IMR-90 (cell line): ENCODE measurements at regions not wholly inside any gene's neighbourhood (a gene's known extent, or its start where the extent isn't known, plus 50 kb on each side); places are given as distances from the start of the nearest gene placed in this dataset.
A peak's percentile ranks its signal among the peaks of the same experiment; 100 is the strongest.

Experiments used
- ATAC-seq: fragments of 200-7000 bp; cut with Tn5 transposase; 2 replicates; pipeline ENCODE4 v1.9.1; 2020; ENCODE audit warnings: low read depth, mild to moderate bottlenecking, moderate library complexity
- BruUV-seq: library from RNA; stranded (reverse); fragments of 400-500 nt; replicated peaks from 2 replicates; lab custom pipeline; 2021; lab: Mats Ljungman, UMichigan
- CTCF ChIA-PET: fragments of 300-600 bp; formaldehyde crosslinking; extraction: SDS; loops from one replicate; lab custom pipeline; 2021; ENCODE audit warnings: antibody characterized with exemption; lab: Yijun Ruan, JAX
- POLR2A ChIA-PET: fragments of 300-600 bp; sonication (Branson Sonifier 250); formaldehyde crosslinking; loops from one replicate; lab custom pipeline; 2022; ENCODE audit warnings: antibody characterized with exemption; ENCODE audit not compliant: unreplicated experiment; lab: Charles Lee
- DNase-seq: peaks from one replicate; pipeline ENCODE4 v3.0.0; 2013
- H2AFZ ChIP-seq: replicated peaks from 2 replicates; pipeline ENCODE3; 2013; ENCODE audit warnings: low read length, mild to moderate bottlenecking; ENCODE audit not compliant: poor library complexity
- H2AK5ac ChIP-seq: 2 replicates; pipeline ENCODE4 v1.6.1; 2013; ENCODE audit warnings: low read depth, low read length, inconsistent platforms
- H2AK9ac ChIP-seq: replicated peaks from 2 replicates; pipeline ENCODE3; 2013; ENCODE audit warnings: mild to moderate bottlenecking, low read depth, low read length, moderate library complexity; ENCODE audit not compliant: poor library complexity
- H2BK120ac ChIP-seq: 2 replicates; pipeline ENCODE4 v1.6.1; 2013; ENCODE audit warnings: low read depth, low read length, inconsistent platforms
- H2BK15ac ChIP-seq: 3 replicates; pipeline ENCODE4 v1.6.1; 2013; ENCODE audit warnings: low read depth, low read length, inconsistent platforms
- H2BK20ac ChIP-seq: 2 replicates; pipeline ENCODE4 v1.6.1; 2013; ENCODE audit warnings: low read depth, mild to moderate bottlenecking, inconsistent platforms, low read length, moderate library complexity
- H2BK5ac ChIP-seq: 2 replicates; pipeline ENCODE4 v1.6.1; 2013; ENCODE audit warnings: mild to moderate bottlenecking, low read depth, low read length, inconsistent platforms; ENCODE audit not compliant: poor library complexity, severe bottlenecking
- H3K14ac ChIP-seq: replicated peaks from 2 replicates; pipeline ENCODE4 v1.6.1; 2013; ENCODE audit warnings: low read depth, low read length, inconsistent platforms
- H3K18ac ChIP-seq: 2 replicates; pipeline ENCODE4 v1.6.1; 2013; ENCODE audit warnings: low read depth, low read length, control low read depth
- H3K23ac ChIP-seq: 2 replicates; pipeline ENCODE4 v1.6.1; 2013; ENCODE audit warnings: low read depth, low read length, inconsistent platforms
- H3K27ac ChIP-seq: 2 replicates; pipeline ENCODE4 v1.5.1; 2013; ENCODE audit warnings: mild to moderate bottlenecking, control low read depth, low read length; ENCODE audit not compliant: insufficient read depth
- H3K27me3 ChIP-seq: 2 replicates; pipeline ENCODE4 v1.6.1; 2013; ENCODE audit warnings: low read length; ENCODE audit not compliant: control insufficient read depth, insufficient read depth
- H3K36me3 ChIP-seq: 2 replicates; pipeline ENCODE4 v1.6.1; 2013; ENCODE audit warnings: low read length, mixed read lengths; ENCODE audit not compliant: control insufficient read depth, insufficient read depth
- H3K4ac ChIP-seq: 2 replicates; pipeline ENCODE4 v1.6.1; 2013; ENCODE audit warnings: low read depth, low read length, inconsistent platforms
- H3K4me1 ChIP-seq: 2 replicates; pipeline ENCODE4 v1.6.1; 2013; ENCODE audit warnings: low read length, mixed read lengths; ENCODE audit not compliant: control insufficient read depth, insufficient read depth
- H3K4me2 ChIP-seq: 2 replicates; pipeline ENCODE4 v1.6.1; 2013; ENCODE audit warnings: low read depth, mild to moderate bottlenecking, control low read depth, low read length, moderate library complexity
- H3K4me3 ChIP-seq: 2 replicates; pipeline ENCODE4 v1.5.1; 2013; ENCODE audit warnings: low read depth, mild to moderate bottlenecking, control low read depth, low read length, moderate library complexity; ENCODE audit not compliant: insufficient read depth
- H3K56ac ChIP-seq: 2 replicates; pipeline ENCODE4 v1.6.1; 2013; ENCODE audit warnings: low read length, inconsistent platforms; ENCODE audit not compliant: insufficient read depth; ENCODE audit errors: extremely low read depth
- H3K79me1 ChIP-seq, 2 experiments: 2 replicates each; pipeline ENCODE4 v1.6.1; 2013; ENCODE audit warnings: low read length in 2 of 2, inconsistent platforms in 1 of 2, low read depth in 1 of 2
- H3K9ac ChIP-seq: 2 replicates; pipeline ENCODE4 v1.6.1; 2013; ENCODE audit warnings: low read depth, low read length, control low read depth
- H3K9me1 ChIP-seq: 2 replicates; pipeline ENCODE4 v1.6.1; 2013; ENCODE audit warnings: low read length, inconsistent platforms; ENCODE audit not compliant: insufficient read depth
- H3K9me3 ChIP-seq: 2 replicates; pipeline ENCODE4 v1.6.1; 2013; ENCODE audit warnings: low read length; ENCODE audit not compliant: control insufficient read depth, insufficient read depth
- H4K20me1 ChIP-seq: 2 replicates; pipeline ENCODE4 v1.6.1; 2013; ENCODE audit warnings: low read length, inconsistent platforms; ENCODE audit not compliant: insufficient read depth
- H4K5ac ChIP-seq: 2 replicates; pipeline ENCODE4 v1.6.1; 2013; ENCODE audit warnings: mild to moderate bottlenecking, low read depth, low read length, control low read depth
- H4K8ac ChIP-seq, 2 experiments: 2 replicates each; pipeline ENCODE4 v1.6.1; 2013; ENCODE audit warnings: low read depth in 2 of 2, low read length in 2 of 2, control low read depth in 1 of 2, inconsistent platforms in 1 of 2
- H4K91ac ChIP-seq: 2 replicates; pipeline ENCODE4 v1.6.1; 2013; ENCODE audit warnings: low read depth, low read length, inconsistent platforms; ENCODE audit not compliant: insufficient read depth
- BHLHE40 ChIP-seq: fragments of 150-350 bp; IDR thresholded peaks from 2 replicates; pipeline ENCODE4 v1.6.1; 2016; ENCODE audit warnings: mild to moderate bottlenecking, low read depth, low read length
- MXI1 ChIP-seq: IDR thresholded peaks from 2 replicates; pipeline ENCODE4 v1.6.1; 2012; ENCODE audit warnings: low read depth, mild to moderate bottlenecking, low read length, moderate library complexity, borderline replicate concordance
- NFE2L2 ChIP-seq: fragments of 150-350 bp; IDR thresholded peaks from 2 replicates; pipeline ENCODE4 v1.6.1; 2016; ENCODE audit warnings: low read depth, mild to moderate bottlenecking, low read length
- RCOR1 ChIP-seq: IDR thresholded peaks from 2 replicates; pipeline ENCODE4 v1.6.1; 2012; ENCODE audit warnings: mild to moderate bottlenecking, low read length, improper control_type of control experiment; ENCODE audit not compliant: insufficient replicate concordance
- WGBS, 2 experiments: methylation state at CpG; one replicate each; pipeline versions ENCODE4 v1.1.5 to v1.1.7; 2013; ENCODE audit warnings: missing lambda C conversion rate in 2 of 2; ENCODE audit not compliant: insufficient read length in 1 of 2; ENCODE audit errors: extremely low coverage in 2 of 2; 5-methylcytosine and 5-hydroxymethylcytosine counted together
- dilution Hi-C: fragments of 300-500 bp; cut with HindIII; formaldehyde crosslinking; loops from one replicate; pipeline ENCODE4 v1.14.3; 2018; ENCODE audit warnings: low sequenced_read_pairs; ENCODE audit not compliant: unreplicated experiment
- in situ Hi-C: fragments of 300-500 bp; cut with MboI; formaldehyde crosslinking; loops from 3 replicates; pipeline ENCODE4 v1.14.3; 2019; ENCODE audit warnings: low sequenced_read_pairs, inconsistent platforms, mixed read lengths
- intact Hi-C: fragments of 100-400 bp; cut with micrococcal nuclease; formaldehyde crosslinking; loops from 2 replicates; pipeline ENCODE4 v1.10.0; 2022
- TF ChIP-seq, protein P1 (sequence below): conservative IDR thresholded peaks from 2 replicates; pipeline ENCODE4 v1.5.1; 2012; ENCODE audit warnings: mild to moderate bottlenecking, low read depth, low read length, improper control_type of control experiment

DNA sequence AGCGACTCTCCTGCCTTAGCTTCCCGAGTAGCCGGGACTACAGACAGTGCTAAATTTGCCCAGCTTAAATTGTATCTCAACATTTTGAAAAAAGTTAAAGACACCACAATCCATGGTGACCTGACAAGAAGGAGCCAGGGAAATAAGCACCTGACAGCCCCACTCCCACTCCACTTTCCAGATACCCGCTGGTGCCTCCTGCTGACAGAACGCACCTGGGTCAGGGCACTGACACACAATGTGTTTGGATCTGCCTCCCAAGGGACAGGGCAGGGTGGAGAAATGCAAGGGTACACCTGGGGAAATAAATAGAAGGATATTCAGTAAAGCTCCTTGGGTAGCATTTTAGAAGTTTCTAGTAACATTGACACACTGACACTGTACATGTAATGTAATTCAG is 58.9 kb upstream of the OPN4 start:
- peaks cover 4% of the 10 kb centered on the region; the same call in 1 of the 2 replicates for H3K27me3 ChIP-seq
- in situ Hi-C loops, result loop anchor here (25.0 kb wide), 1 partner anchor 408 kb away; no protein-coding TSS in a partner anchor
- no CpG with 5 or more reads among the region's 5 CpGs for WGBS, 2 experiments
- H3K4me2 ChIP-seq, result no peak overlapping the region
- POLR2A ChIA-PET, result no interaction called here
- H3K18ac ChIP-seq, result no peak overlapping the region
- H2AK9ac ChIP-seq, result no peak overlapping the region
- dilution Hi-C loops, result no loop called here
- no peaks in the 10 kb centered on the region for H3K79me1 ChIP-seq
- H4K8ac ChIP-seq, result no peak overlapping the region
- ATAC-seq, result no peak
- no peak overlapping the region for H3K14ac ChIP-seq
- H3K4me1 ChIP-seq, result no peaks in the 10 kb centered on the region
- DNase-seq, result no peak
- H3K27ac ChIP-seq, result no peak overlapping the region
- CTCF ChIA-PET, result interaction anchor here (1.2 kb wide), 1 partner anchor 10 kb away, joined by 3 read pairs; no protein-coding TSS in a partner anchor
- no peak overlapping the region for H4K5ac ChIP-seq
- no peak overlapping the region for H2BK5ac ChIP-seq
- H2AFZ ChIP-seq, result no peak overlapping the region
- H4K91ac ChIP-seq, result no peak overlapping the region
- no peak overlapping the region for H3K23ac ChIP-seq
- no peaks in the 10 kb centered on the region for H3K9me3 ChIP-seq
- no peak for TF ChIP-seq MXI1
- no peak for TF ChIP-seq NFE2L2
- no peak for TF ChIP-seq RCOR1
- TF ChIP-seq, protein P1, sequence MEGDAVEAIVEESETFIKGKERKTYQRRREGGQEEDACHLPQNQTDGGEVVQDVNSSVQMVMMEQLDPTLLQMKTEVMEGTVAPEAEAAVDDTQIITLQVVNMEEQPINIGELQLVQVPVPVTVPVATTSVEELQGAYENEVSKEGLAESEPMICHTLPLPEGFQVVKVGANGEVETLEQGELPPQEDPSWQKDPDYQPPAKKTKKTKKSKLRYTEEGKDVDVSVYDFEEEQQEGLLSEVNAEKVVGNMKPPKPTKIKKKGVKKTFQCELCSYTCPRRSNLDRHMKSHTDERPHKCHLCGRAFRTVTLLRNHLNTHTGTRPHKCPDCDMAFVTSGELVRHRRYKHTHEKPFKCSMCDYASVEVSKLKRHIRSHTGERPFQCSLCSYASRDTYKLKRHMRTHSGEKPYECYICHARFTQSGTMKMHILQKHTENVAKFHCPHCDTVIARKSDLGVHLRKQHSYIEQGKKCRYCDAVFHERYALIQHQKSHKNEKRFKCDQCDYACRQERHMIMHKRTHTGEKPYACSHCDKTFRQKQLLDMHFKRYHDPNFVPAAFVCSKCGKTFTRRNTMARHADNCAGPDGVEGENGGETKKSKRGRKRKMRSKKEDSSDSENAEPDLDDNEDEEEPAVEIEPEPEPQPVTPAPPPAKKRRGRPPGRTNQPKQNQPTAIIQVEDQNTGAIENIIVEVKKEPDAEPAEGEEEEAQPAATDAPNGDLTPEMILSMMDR, result no peak
- no peak for TF ChIP-seq BHLHE40
- H3K56ac ChIP-seq, result no peak overlapping the region
- H3K9ac ChIP-seq, result no peak overlapping the region
- no peaks in the 10 kb centered on the region for H3K36me3 ChIP-seq
- H2AK5ac ChIP-seq, result peak overlapping the region; percentile 34; the same call in 1 of the 2 replicates
- H2BK15ac ChIP-seq, result no peak overlapping the region
- no peak overlapping the region for H3K4ac ChIP-seq
- intact Hi-C loops, result no loop called here
- H3K9me1 ChIP-seq, result peaks cover 2% of the 10 kb centered on the region; the same call in 1 of the 2 replicates
- H2BK120ac ChIP-seq, result no peak overlapping the region
- BruUV-seq, result no TSS peak
- no peak overlapping the region for H2BK20ac ChIP-seq
- H4K20me1 ChIP-seq, result no peaks in the 10 kb centered on the region
- no peak overlapping the region for H3K4me3 ChIP-seq
